ENCODE measurements at regions not wholly inside any gene's neighbourhood (a gene's known extent, or its start where the extent isn't known, plus 50 kb on each side); places are given as distances from the start of the nearest gene placed in this dataset.
"Not testable (repeated sequence)": the region's sequence is repeated elsewhere in the genome, so short reads cannot be mapped to it uniquely, and the experiment has no call there.

DNA sequence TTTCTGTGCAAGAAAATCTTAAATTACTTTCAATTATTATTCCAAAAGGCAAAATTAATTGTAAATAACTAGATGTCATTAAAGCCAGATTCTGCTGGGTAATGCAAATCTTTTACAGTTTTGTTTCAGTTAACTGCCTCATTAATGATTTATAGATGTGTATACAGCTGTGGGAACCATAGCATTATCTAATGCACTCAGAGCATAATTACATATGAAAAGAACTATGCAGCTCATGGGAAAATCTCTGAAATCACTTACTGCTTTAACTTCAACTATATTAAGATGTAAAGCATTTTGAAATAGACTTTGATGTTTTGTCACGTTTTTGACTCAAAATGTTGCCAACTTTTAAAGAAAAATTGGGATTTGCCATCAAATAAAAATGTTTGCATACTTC, 630.3 kb upstream of the KLHL4 start:
- DNase-seq = no peak

- no peak for DNase-seq
These were observed 607.6 kb upstream of the KLHL4 start for GRCh38 chrX:86910027-86910426.

DNA sequence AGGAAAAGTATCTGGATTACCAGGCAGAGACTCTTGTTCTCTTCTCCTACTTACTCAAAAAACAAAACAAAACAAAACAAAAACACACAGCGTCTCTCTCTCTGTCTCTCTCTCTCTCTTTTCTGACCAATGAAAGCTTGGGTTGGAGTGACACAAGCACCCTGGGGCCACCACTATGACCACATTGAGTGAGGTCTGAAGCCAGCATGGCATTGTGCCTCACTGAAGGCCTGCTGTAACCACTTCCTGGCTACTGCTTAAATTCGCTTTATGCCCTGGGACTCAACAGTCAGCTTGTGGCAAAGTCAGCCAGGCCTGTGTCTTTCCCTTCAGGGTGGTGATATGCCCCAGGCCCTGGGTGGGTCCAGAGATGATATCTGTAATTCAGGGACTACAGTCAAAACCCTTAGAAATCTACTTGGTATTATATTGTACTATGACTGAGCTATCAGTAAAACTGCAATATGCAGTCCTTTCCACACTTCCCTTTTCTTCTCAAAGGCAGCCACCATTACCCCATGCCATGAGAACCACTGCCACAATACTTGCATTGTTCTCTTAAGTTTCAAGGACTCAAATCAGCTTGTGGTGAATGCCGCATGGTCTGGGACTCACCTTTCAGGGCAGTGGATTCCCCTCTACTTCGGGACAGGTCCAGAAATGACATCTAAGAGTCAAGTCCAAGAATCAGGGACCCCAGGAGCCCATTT, 606.8 kb upstream of the KLHL4 start:
- DNase-seq = no peak

GRCh38 chrX:86914569-86914968, 603.0 kb upstream of the KLHL4 start:
- DNase-seq = no peak

- no peak for DNase-seq
These were observed 599.6 kb upstream of the KLHL4 start for GRCh38 chrX:86917959-86918358.

GRCh38 chrX:86930419-86930818, 587.2 kb upstream of the KLHL4 start:
- no peak for DNase-seq

- no peak for DNase-seq
These were observed 581.6 kb upstream of the KLHL4 start for GRCh38 chrX:86935988-86936387.

- DNase-seq = peak in 5 of 58 donors; percentile 0 to 3 (median 1)
These were observed 571.0 kb upstream of the KLHL4 start for GRCh38 chrX:86946569-86946968.

DNA sequence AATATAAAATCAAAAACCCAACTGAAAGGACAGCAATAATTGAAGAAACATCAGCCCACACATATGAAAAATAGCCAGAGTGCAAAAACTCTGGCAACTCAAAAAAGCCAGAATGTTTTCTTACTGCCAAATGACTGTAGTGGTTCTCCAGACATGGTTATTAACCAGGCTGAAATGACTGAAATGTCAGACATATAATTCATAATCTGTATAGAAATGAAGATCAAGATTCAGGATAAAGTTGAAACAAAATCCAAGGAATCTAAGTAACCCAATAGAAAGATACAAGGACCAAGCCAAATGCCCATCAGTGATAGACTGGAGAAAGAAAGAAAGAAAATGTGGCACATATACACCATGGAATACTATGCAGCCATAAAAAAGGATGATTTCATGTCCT, 553.3 kb upstream of the KLHL4 start:
- no peak for DNase-seq

GRCh38 chrX:86981326-86981879, 536.2 kb upstream of the KLHL4 start:
- DNase-seq = no peak

- not testable (repeated sequence) for DNase-seq
These were observed 530.3 kb upstream of the KLHL4 start for GRCh38 chrX:86987351-86987750.

GRCh38 chrX:87003031-87003430, 514.6 kb upstream of the KLHL4 start:
- no peak for DNase-seq

DNA sequence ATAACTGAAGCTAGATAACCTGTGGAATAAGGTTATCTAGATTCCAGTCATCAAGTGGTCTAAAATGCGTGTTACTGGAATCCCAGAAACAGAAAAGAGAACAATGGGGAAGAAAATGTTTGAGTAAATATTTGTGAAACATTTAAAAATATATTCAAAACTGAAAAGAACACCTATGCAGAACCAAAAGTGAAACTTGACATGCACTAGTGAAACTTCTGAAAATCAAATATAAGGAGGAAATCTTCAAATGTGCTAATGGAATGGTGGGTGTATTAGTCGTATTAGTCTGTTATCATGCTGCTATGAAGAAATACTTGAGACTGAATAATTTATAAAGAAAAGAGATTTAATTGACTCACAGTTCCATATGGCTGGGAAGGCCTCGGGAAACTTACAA, 512.4 kb upstream of the KLHL4 start:
- no peak for DNase-seq

GRCh38 chrX:87005885-87006284, 511.7 kb upstream of the KLHL4 start:
- no peak for DNase-seq

- DNase-seq = no peak
These were observed 511.0 kb upstream of the KLHL4 start for GRCh38 chrX:87006561-87006960.

- DNase-seq = no peak
These were observed 500.4 kb upstream of the KLHL4 start for GRCh38 chrX:87017210-87017609.

DNA sequence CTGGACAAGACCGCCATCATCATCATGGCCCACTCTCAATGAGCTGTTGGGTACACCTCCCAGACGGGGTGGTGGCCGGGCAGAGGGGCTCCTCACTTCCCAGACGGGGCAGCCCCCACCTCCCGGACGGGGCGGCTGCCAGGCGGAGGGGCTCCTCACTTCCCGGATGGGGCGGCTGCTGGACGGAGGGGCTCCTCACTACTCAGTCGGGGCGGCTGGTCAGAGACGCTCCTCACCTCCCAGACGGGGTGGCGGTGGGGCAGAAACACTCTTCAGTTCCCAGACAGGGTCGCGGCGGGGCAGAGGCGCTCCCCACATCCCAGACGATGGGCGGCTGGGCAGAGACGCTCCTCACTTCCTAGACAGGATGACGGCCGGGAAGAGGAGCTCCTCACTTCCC, 484.5 kb upstream of the KLHL4 start:
- DNase-seq = peak in 1 of 58 donors; percentile 0

GRCh38 chrX:87045352-87045751, 472.2 kb upstream of the KLHL4 start:
- DNase-seq = no peak

DNA sequence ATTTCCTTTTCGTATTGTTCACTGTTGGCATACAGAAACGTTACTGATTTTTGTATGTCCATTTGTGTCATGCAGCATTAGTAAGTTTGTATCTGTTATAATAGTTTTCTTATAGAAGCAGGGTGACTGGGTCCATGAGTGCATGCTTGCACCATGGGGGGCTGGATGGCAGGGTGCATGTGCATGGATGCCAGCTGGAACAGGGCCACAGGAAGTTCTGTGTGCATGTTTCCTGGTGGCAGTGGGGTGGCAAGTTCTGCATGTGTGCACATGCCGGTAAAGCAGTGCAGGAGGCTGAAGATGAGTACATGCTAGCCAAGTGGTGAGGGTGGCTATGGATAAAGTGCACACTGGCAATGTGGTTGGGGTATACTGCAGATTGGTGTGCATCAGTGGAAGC, 468.0 kb upstream of the KLHL4 start:
- no peak for DNase-seq

DNA sequence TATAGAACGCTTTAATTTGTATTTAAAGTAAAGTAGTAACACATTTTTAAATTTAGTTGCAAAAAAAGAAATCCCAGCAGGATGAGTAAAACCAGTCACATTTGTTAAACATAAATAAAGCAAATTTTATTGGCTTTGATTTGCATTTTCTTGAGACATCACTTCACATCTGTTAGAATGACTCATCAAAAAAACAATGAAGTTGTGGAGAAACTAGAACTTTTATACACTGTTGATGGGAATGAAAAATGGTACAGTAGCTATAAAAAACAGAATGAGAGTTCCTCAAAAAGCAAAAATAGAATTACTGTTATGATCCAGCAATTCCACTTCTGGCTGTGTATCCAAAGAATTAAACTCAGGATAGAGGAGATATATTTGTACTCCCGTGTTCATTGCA, 454.0 kb upstream of the KLHL4 start:
- no peak for DNase-seq

DNA sequence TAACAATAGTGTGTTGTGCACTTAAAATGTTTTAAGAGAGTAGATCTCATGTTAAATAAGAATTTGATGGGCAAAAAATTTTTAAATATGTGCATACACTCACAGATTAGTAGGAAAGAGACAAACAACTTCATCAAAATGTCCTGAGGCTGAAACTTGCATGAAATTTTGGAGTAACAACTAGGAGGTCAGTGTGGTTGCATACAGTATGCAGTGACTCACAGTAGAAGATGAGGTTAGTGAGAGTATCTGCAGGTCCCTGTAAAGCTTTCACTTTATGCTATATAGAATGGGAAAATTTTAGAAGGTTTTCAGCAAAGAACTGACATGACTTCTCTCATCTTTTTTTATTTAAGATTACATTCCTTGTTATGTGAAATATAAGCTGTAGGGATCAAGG, 453.1 kb upstream of the KLHL4 start:
- no peak for DNase-seq

GRCh38 chrX:87067795-87068369, 449.7 kb upstream of the KLHL4 start:
- DNase-seq = no peak

DNA sequence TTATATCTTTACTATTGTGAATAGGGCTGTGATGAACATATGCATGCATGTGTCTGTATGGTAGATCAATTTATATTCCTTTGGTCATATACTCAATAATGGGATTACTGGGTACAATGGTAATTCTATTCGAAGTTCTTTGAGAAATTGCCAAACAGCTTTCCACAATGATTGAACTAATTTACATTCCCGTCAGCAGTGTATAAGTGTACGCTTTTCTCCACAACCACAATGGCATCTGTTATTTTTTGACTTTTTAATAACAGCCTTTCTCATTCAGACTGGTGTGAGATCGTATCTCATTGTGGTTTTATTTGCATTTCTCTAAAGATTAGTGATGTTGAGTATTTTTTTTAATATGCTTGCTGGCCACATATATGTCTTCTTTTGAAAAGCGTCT, 439.4 kb upstream of the KLHL4 start:
- no peak for DNase-seq
